Subcutaneous abdominal adipose tissue (tissue), 5 donors: ENCODE measurements at regions not wholly inside any gene's neighbourhood (a gene's known extent, or its start where the extent isn't known, plus 50 kb on each side); places are given as distances from the start of the nearest gene placed in this dataset.
A peak's percentile ranks its signal among the peaks of the same experiment; 100 is the strongest.

Experiments
- H3K27ac ChIP-seq: one replicate; pipeline ENCODE4 v1.7.0; 2013; ENCODE audit warnings: low read depth, mild to moderate bottlenecking, inconsistent platforms, low read length, moderate library complexity
- H3K27me3 ChIP-seq, 5 donors: one replicate each; pipeline ENCODE4 v1.7.0; 2013; ENCODE audit warnings: low read length in 5 of 5, inconsistent platforms in 1 of 5; ENCODE audit not compliant: control insufficient read depth in 5 of 5, insufficient read depth in 4 of 5
- H3K36me3 ChIP-seq, 5 donors: one replicate each; pipeline ENCODE4 v1.7.0; 2013; ENCODE audit warnings: low read length in 5 of 5; ENCODE audit not compliant: control insufficient read depth in 5 of 5, insufficient read depth in 5 of 5
- H3K4me1 ChIP-seq, 5 donors: one replicate each; pipeline ENCODE4 v1.7.0; 2013; ENCODE audit warnings: low read length in 5 of 5, mild to moderate bottlenecking in 3 of 5, moderate library complexity in 1 of 5; ENCODE audit not compliant: control insufficient read depth in 5 of 5, insufficient read depth in 5 of 5
- H3K4me3 ChIP-seq, 5 donors: one replicate each; pipeline ENCODE4 v1.7.0; 2013; ENCODE audit warnings: low read length in 5 of 5, low read depth in 1 of 5
- H3K9ac ChIP-seq, 5 donors: one replicate each; pipeline ENCODE4 v1.7.0; 2013; ENCODE audit warnings: low read length in 5 of 5, mild to moderate bottlenecking in 4 of 5, moderate library complexity in 3 of 5
- H3K9me3 ChIP-seq, 5 donors: one replicate each; pipeline ENCODE4 v1.7.0; 2013; ENCODE audit warnings: low read length in 5 of 5; ENCODE audit not compliant: control insufficient read depth in 5 of 5
- donor health status: healthy.
- donor health status: healthy.
- donor health status: healthy.
- donor health status: healthy.
- donor health status: healthy.

GRCh38 chr9:115495052-115495635 is 377.2 kb upstream of the TNC start:
- H3K36me3 ChIP-seq = no peaks in the 10 kb centered on the region
- no peak overlapping the region for H3K4me3 ChIP-seq
- H3K27me3 ChIP-seq = no peaks in the 10 kb centered on the region
- peaks cover 0 to 6% (median 0%) of the 10 kb centered on the region in 5 donors for H3K4me1 ChIP-seq
- H3K27ac ChIP-seq = no peak overlapping the region
- H3K9ac ChIP-seq = no peak overlapping the region
- no peaks in the 10 kb centered on the region for H3K9me3 ChIP-seq

- no peak overlapping the region for H3K4me3 ChIP-seq
- no peaks in the 10 kb centered on the region for H3K27me3 ChIP-seq
- H3K9ac ChIP-seq = no peak overlapping the region
- H3K27ac ChIP-seq = no peak overlapping the region
- H3K36me3 ChIP-seq = no peaks in the 10 kb centered on the region
- H3K9me3 ChIP-seq = no peaks in the 10 kb centered on the region
- peaks cover 0 to 6% (median 0%) of the 10 kb centered on the region in 5 donors for H3K4me1 ChIP-seq
These were observed 377.9 kb upstream of the TNC start for GRCh38 chr9:115495836-115496235.

- H3K4me1 ChIP-seq = peaks cover 0 to 6% (median 0%) of the 10 kb centered on the region in 5 donors
- H3K36me3 ChIP-seq = no peaks in the 10 kb centered on the region
- no peak overlapping the region for H3K27ac ChIP-seq
- H3K9me3 ChIP-seq = no peaks in the 10 kb centered on the region
- no peak overlapping the region for H3K4me3 ChIP-seq
- H3K27me3 ChIP-seq = no peaks in the 10 kb centered on the region
- H3K9ac ChIP-seq = no peak overlapping the region
These were observed 380.3 kb upstream of the TNC start for GRCh38 chr9:115498303-115498702.

GRCh38 chr9:115507148-115507547 is 389.2 kb upstream of the TNC start:
- H3K27ac ChIP-seq = no peak overlapping the region
- H3K4me3 ChIP-seq = no peak overlapping the region
- no peaks in the 10 kb centered on the region for H3K9me3 ChIP-seq
- no peaks in the 10 kb centered on the region for H3K4me1 ChIP-seq
- no peak overlapping the region for H3K9ac ChIP-seq
- H3K27me3 ChIP-seq = no peaks in the 10 kb centered on the region
- H3K36me3 ChIP-seq = no peaks in the 10 kb centered on the region

GRCh38 chr9:115513148-115513547 is 395.2 kb upstream of the TNC start:
- Histone ChIP-seq H3K36me3 (no peaks in the 10 kb centered on the region), H3K27me3 (no peaks in the 10 kb centered on the region), H3K4me1 (no peaks in the 10 kb centered on the region), H3K4me3 (no peak overlapping the region), H3K27ac (no peak overlapping the region), H3K9ac (no peak overlapping the region), H3K9me3 (no peaks in the 10 kb centered on the region)

- Histone ChIP-seq H3K9ac (no peak overlapping the region), H3K36me3 (no peaks in the 10 kb centered on the region), H3K27ac (no peak overlapping the region), H3K4me3 (no peak overlapping the region), H3K9me3 (no peaks in the 10 kb centered on the region), H3K4me1 (no peaks in the 10 kb centered on the region), H3K27me3 (no peaks in the 10 kb centered on the region)
These were observed 396.5 kb upstream of the TNC start for GRCh38 chr9:115514454-115514853.

GRCh38 chr9:115517335-115518075 is 399.5 kb upstream of the TNC start:
- Histone ChIP-seq H3K36me3 (no peaks in the 10 kb centered on the region), H3K27me3 (no peaks in the 10 kb centered on the region), H3K9me3 (no peaks in the 10 kb centered on the region), H3K4me3 (no peak overlapping the region), H3K27ac (no peak overlapping the region), H3K9ac (no peak overlapping the region), H3K4me1 (no peaks in the 10 kb centered on the region)

GRCh38 chr9:115520646-115521045 is 402.7 kb upstream of the TNC start:
- H3K9me3 ChIP-seq = no peaks in the 10 kb centered on the region
- H3K27ac ChIP-seq = no peak overlapping the region
- no peak overlapping the region for H3K9ac ChIP-seq
- no peaks in the 10 kb centered on the region for H3K27me3 ChIP-seq
- no peak overlapping the region for H3K4me3 ChIP-seq
- no peaks in the 10 kb centered on the region for H3K36me3 ChIP-seq
- H3K4me1 ChIP-seq = peaks cover 0 to 4% (median 0%) of the 10 kb centered on the region in 5 donors

GRCh38 chr9:115522912-115523311 is 405.0 kb upstream of the TNC start:
- Histone ChIP-seq H3K9me3 (no peaks in the 10 kb centered on the region), H3K27me3 (no peaks in the 10 kb centered on the region), H3K27ac (no peak overlapping the region), H3K36me3 (no peaks in the 10 kb centered on the region), H3K4me3 (no peak overlapping the region), H3K4me1 (peaks cover 0 to 4% (median 0%) of the 10 kb centered on the region in 5 donors), H3K9ac (no peak overlapping the region)

- H3K9me3 ChIP-seq = no peaks in the 10 kb centered on the region
- no peaks in the 10 kb centered on the region for H3K27me3 ChIP-seq
- H3K4me3 ChIP-seq = peak overlapping the region in 1 of 5 donors; percentile 17
- peaks cover 0 to 4% (median 0%) of the 10 kb centered on the region in 5 donors for H3K4me1 ChIP-seq
- no peaks in the 10 kb centered on the region for H3K36me3 ChIP-seq
- H3K9ac ChIP-seq = no peak overlapping the region
- no peak overlapping the region for H3K27ac ChIP-seq
These were observed 406.6 kb upstream of the TNC start for GRCh38 chr9:115524453-115525059.
